ENCODE measurements at regions not wholly inside any gene's neighbourhood (a gene's known extent, or its start where the extent isn't known, plus 50 kb on each side); places are given as distances from the start of the nearest gene placed in this dataset.

DNA sequence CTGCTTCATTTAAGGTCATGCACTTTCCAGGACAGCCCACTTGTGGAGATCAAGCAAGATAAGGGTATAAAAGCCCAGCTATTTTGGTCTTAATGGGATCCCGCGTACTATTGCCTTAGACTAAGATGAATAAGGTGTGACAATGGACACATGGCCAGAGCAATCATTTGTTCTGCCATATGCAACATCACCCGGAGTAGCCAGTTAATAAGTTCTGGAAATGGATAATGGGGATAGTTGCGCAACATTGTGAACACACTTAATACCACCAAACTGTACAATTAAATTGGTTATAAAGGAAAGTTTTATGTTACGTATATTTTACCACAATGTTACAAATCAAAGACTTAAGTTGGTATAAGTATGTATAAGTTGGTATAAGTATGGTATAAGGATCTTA, 674.5 kb downstream of the HDGFL1 start:
- Histone ChIP-seq H3K4me1 (ENCODE audit: control insufficient read depth in 1 of 2, insufficient read depth in 2 of 2, low read length in 2 of 2) (no peaks in the 10 kb centered on the region), H3K27me3 (ENCODE audit: insufficient read depth, low read length) (no peaks in the 10 kb centered on the region), H4K20me1 (ENCODE audit: insufficient read depth) (no peaks in the 10 kb centered on the region), H2AFZ (ENCODE audit: low read depth, low read length, poor library complexity, severe bottlenecking) (no peak overlapping the region), H3K79me2 (ENCODE audit: insufficient read depth, low read length) (no peaks in the 10 kb centered on the region), H3K4me2 (ENCODE audit: low read length) (no peak overlapping the region), H3K9ac (ENCODE audit: low read length) (no peak overlapping the region), H3K9me3 (ENCODE audit: control insufficient read depth in 1 of 2, insufficient read depth in 1 of 2, low read depth in 1 of 2, low read length in 2 of 2) (peaks cover 5 to 9% of the 10 kb centered on the region in 2 experiments; a peak in 1 of 4 replicates), H3K4me3 (replicated peaks in 1 of 2; ENCODE audit: low read depth in 1 of 2, low read length in 2 of 2) (no peak overlapping the region), H3K9me2 (ENCODE audit: insufficient read depth) (no peaks in the 10 kb centered on the region), H3K36me3 (ENCODE audit: control insufficient read depth in 1 of 2, insufficient read depth in 2 of 2, low read length in 2 of 2) (no peaks in the 10 kb centered on the region), H3K27ac (ENCODE audit: low read depth, low read length) (no peak overlapping the region)
- POLR2A ChIA-PET: no interaction called here
- no peak for ATAC-seq
- BruUV-seq (replicated peaks): no TSS peak
- intact Hi-C loops (cut with micrococcal nuclease): no loop called here
- RAD21 ChIA-PET (ENCODE audit: low non-redundant PET in 1 of 2, low total read pairs in 2 of 2, uncharacterized antibody in 2 of 2, unreplicated experiment in 2 of 2): no interaction called here
- no peak for TF ChIP-seq SIN3A (IDR thresholded peaks at IDR 0.05; ENCODE audit: low read depth)
- no peak for TF ChIP-seq CBX3 (IDR thresholded peaks at IDR 0.05; ENCODE audit: low read depth)
- no peak for TF ChIP-seq EZH2 (IDR thresholded peaks at IDR 0.05)
- TF ChIP-seq EGR1 (IDR thresholded peaks at IDR 0.05; ENCODE audit: low read depth): no peak
- no peak for TF ChIP-seq RAD21 (IDR thresholded peaks at IDR 0.05; ENCODE audit: low read depth)
- no peak for TF ChIP-seq ZFX (IDR thresholded peaks at IDR 0.05)
- no peak for TF ChIP-seq YY1 (IDR thresholded peaks at IDR 0.05; ENCODE audit: extremely low read depth, insufficient replicate concordance, low read depth, low read length)
- TF ChIP-seq, protein P1, sequence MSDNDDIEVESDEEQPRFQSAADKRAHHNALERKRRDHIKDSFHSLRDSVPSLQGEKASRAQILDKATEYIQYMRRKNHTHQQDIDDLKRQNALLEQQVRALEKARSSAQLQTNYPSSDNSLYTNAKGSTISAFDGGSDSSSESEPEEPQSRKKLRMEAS (IDR thresholded peaks at IDR 0.05): no peak
- no peak for TF ChIP-seq POLR2AphosphoS5 (IDR thresholded peaks at IDR 0.05; ENCODE audit: low read depth, low read length)
- TF ChIP-seq ATF3 (IDR thresholded peaks at IDR 0.05): no peak
- no peak for TF ChIP-seq ELF1 (IDR thresholded peaks at IDR 0.05; ENCODE audit: borderline replicate concordance, low read depth)
- TF ChIP-seq POLR2A (IDR thresholded peaks at IDR 0.05; ENCODE audit: borderline replicate concordance, extremely low read depth, insufficient read depth, insufficient read length): no peak
- TF ChIP-seq, protein P2, sequence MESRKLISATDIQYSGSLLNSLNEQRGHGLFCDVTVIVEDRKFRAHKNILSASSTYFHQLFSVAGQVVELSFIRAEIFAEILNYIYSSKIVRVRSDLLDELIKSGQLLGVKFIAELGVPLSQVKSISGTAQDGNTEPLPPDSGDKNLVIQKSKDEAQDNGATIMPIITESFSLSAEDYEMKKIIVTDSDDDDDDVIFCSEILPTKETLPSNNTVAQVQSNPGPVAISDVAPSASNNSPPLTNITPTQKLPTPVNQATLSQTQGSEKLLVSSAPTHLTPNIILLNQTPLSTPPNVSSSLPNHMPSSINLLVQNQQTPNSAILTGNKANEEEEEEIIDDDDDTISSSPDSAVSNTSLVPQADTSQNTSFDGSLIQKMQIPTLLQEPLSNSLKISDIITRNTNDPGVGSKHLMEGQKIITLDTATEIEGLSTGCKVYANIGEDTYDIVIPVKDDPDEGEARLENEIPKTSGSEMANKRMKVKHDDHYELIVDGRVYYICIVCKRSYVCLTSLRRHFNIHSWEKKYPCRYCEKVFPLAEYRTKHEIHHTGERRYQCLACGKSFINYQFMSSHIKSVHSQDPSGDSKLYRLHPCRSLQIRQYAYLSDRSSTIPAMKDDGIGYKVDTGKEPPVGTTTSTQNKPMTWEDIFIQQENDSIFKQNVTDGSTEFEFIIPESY (IDR thresholded peaks at IDR 0.05; ENCODE audit: extremely low read depth, insufficient replicate concordance, low read length): no peak
- TF ChIP-seq SRF (IDR thresholded peaks at IDR 0.05; ENCODE audit: low read depth): no peak
- TF ChIP-seq TCF7L2 (IDR thresholded peaks at IDR 0.05; ENCODE audit: borderline replicate concordance, extremely low read depth, insufficient read depth, insufficient read length): no peak
- no peak for TF ChIP-seq EZH2phosphoT487 (IDR thresholded peaks at IDR 0.05; ENCODE audit: borderline replicate concordance)
- TF ChIP-seq CEBPB (IDR thresholded peaks at IDR 0.05; ENCODE audit: low read depth): no peak
- no peak for TF ChIP-seq CTCF (IDR thresholded peaks at IDR 0.05 in 2 of 3, conservative IDR thresholded peaks at IDR 0.05 in 1 of 3; ENCODE audit: borderline replicate concordance in 1 of 3, insufficient read depth in 1 of 3, low read depth in 2 of 3, low read length in 2 of 3)
- TF ChIP-seq ZNF274 (IDR thresholded peaks at IDR 0.05; ENCODE audit: low read depth, low read length): no peak
- CTCF ChIA-PET: no interaction called here
- no peak for DNase-seq (ENCODE audit: low read depth, low spot score)
